ENCODE measurements at regions not wholly inside any gene's neighbourhood (a gene's known extent, or its start where the extent isn't known, plus 50 kb on each side); places are given as distances from the start of the nearest gene placed in this dataset.

DNA sequence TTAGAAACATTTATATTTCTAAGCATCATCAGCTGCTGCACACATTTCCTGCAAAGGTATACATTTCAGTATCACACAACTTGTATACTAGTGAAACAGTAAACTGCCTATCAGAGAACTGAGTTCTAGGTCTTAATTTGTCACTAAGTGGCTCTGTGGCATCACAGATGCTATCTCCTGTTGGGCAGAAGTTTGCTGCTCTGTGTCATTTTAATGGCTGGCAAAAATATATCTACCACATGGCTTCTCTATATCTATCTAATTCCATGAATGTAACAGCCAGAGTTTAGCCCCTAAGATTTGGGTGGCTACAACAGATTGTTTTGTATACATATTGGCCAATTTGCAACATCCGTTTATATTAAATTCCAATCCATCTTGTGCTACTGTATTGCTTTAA, 1231.9 kb upstream of the C9orf72 start:
- no peak for TF ChIP-seq CHD1 (IDR thresholded peaks at IDR 0.05; ENCODE audit: low read depth, low read length)
- TF ChIP-seq RAD21 (IDR thresholded peaks at IDR 0.05; ENCODE audit: low read length), result no peak
- no peak for TF ChIP-seq CTCF (conservative IDR thresholded peaks at IDR 0.05; ENCODE audit: low read depth, low read length)
